IMR-90 (cell line): ENCODE measurements at regions not wholly inside any gene's neighbourhood (a gene's known extent, or its start where the extent isn't known, plus 50 kb on each side); places are given as distances from the start of the nearest gene placed in this dataset.

ENCODE experiments used
- ATAC-seq: fragments of 200-7000 bp; cut with Tn5 transposase; 2 replicates; pipeline ENCODE4 v1.9.1; 2020; ENCODE audit warnings: low read depth, mild to moderate bottlenecking, moderate library complexity
- BruUV-seq: library from RNA; stranded (reverse); fragments of 400-500 nt; replicated peaks from 2 replicates; lab custom pipeline; 2021; lab: Mats Ljungman, UMichigan
- CTCF ChIA-PET: fragments of 300-600 bp; formaldehyde crosslinking; extraction: SDS; loops from one replicate; lab custom pipeline; 2021; ENCODE audit warnings: antibody characterized with exemption; lab: Yijun Ruan, JAX
- POLR2A ChIA-PET: fragments of 300-600 bp; sonication (Branson Sonifier 250); formaldehyde crosslinking; loops from one replicate; lab custom pipeline; 2022; ENCODE audit warnings: antibody characterized with exemption; ENCODE audit not compliant: unreplicated experiment; lab: Charles Lee
- DNase-seq: peaks from one replicate; pipeline ENCODE4 v3.0.0; 2013
- H2AFZ ChIP-seq: replicated peaks from 2 replicates; pipeline ENCODE3; 2013; ENCODE audit warnings: low read length, mild to moderate bottlenecking; ENCODE audit not compliant: poor library complexity
- H2AK5ac ChIP-seq: 2 replicates; pipeline ENCODE4 v1.6.1; 2013; ENCODE audit warnings: low read depth, low read length, inconsistent platforms
- H2AK9ac ChIP-seq: replicated peaks from 2 replicates; pipeline ENCODE3; 2013; ENCODE audit warnings: mild to moderate bottlenecking, low read depth, low read length, moderate library complexity; ENCODE audit not compliant: poor library complexity
- H2BK120ac ChIP-seq: 2 replicates; pipeline ENCODE4 v1.6.1; 2013; ENCODE audit warnings: low read depth, low read length, inconsistent platforms
- H2BK15ac ChIP-seq: 3 replicates; pipeline ENCODE4 v1.6.1; 2013; ENCODE audit warnings: low read depth, low read length, inconsistent platforms
- H2BK20ac ChIP-seq: 2 replicates; pipeline ENCODE4 v1.6.1; 2013; ENCODE audit warnings: low read depth, mild to moderate bottlenecking, inconsistent platforms, low read length, moderate library complexity
- H2BK5ac ChIP-seq: 2 replicates; pipeline ENCODE4 v1.6.1; 2013; ENCODE audit warnings: mild to moderate bottlenecking, low read depth, low read length, inconsistent platforms; ENCODE audit not compliant: poor library complexity, severe bottlenecking
- H3K14ac ChIP-seq: replicated peaks from 2 replicates; pipeline ENCODE4 v1.6.1; 2013; ENCODE audit warnings: low read depth, low read length, inconsistent platforms
- H3K18ac ChIP-seq: 2 replicates; pipeline ENCODE4 v1.6.1; 2013; ENCODE audit warnings: low read depth, low read length, control low read depth
- H3K23ac ChIP-seq: 2 replicates; pipeline ENCODE4 v1.6.1; 2013; ENCODE audit warnings: low read depth, low read length, inconsistent platforms
- H3K27ac ChIP-seq: 2 replicates; pipeline ENCODE4 v1.5.1; 2013; ENCODE audit warnings: mild to moderate bottlenecking, control low read depth, low read length; ENCODE audit not compliant: insufficient read depth
- H3K27me3 ChIP-seq: 2 replicates; pipeline ENCODE4 v1.6.1; 2013; ENCODE audit warnings: low read length; ENCODE audit not compliant: control insufficient read depth, insufficient read depth
- H3K36me3 ChIP-seq: 2 replicates; pipeline ENCODE4 v1.6.1; 2013; ENCODE audit warnings: low read length, mixed read lengths; ENCODE audit not compliant: control insufficient read depth, insufficient read depth
- H3K4ac ChIP-seq: 2 replicates; pipeline ENCODE4 v1.6.1; 2013; ENCODE audit warnings: low read depth, low read length, inconsistent platforms
- H3K4me1 ChIP-seq: 2 replicates; pipeline ENCODE4 v1.6.1; 2013; ENCODE audit warnings: low read length, mixed read lengths; ENCODE audit not compliant: control insufficient read depth, insufficient read depth
- H3K4me2 ChIP-seq: 2 replicates; pipeline ENCODE4 v1.6.1; 2013; ENCODE audit warnings: low read depth, mild to moderate bottlenecking, control low read depth, low read length, moderate library complexity
- H3K4me3 ChIP-seq: 2 replicates; pipeline ENCODE4 v1.5.1; 2013; ENCODE audit warnings: low read depth, mild to moderate bottlenecking, control low read depth, low read length, moderate library complexity; ENCODE audit not compliant: insufficient read depth
- H3K56ac ChIP-seq: 2 replicates; pipeline ENCODE4 v1.6.1; 2013; ENCODE audit warnings: low read length, inconsistent platforms; ENCODE audit not compliant: insufficient read depth; ENCODE audit errors: extremely low read depth
- H3K79me1 ChIP-seq, 2 experiments: 2 replicates each; pipeline ENCODE4 v1.6.1; 2013; ENCODE audit warnings: low read length in 2 of 2, inconsistent platforms in 1 of 2, low read depth in 1 of 2
- H3K9ac ChIP-seq: 2 replicates; pipeline ENCODE4 v1.6.1; 2013; ENCODE audit warnings: low read depth, low read length, control low read depth
- H3K9me1 ChIP-seq: 2 replicates; pipeline ENCODE4 v1.6.1; 2013; ENCODE audit warnings: low read length, inconsistent platforms; ENCODE audit not compliant: insufficient read depth
- H3K9me3 ChIP-seq: 2 replicates; pipeline ENCODE4 v1.6.1; 2013; ENCODE audit warnings: low read length; ENCODE audit not compliant: control insufficient read depth, insufficient read depth
- H4K20me1 ChIP-seq: 2 replicates; pipeline ENCODE4 v1.6.1; 2013; ENCODE audit warnings: low read length, inconsistent platforms; ENCODE audit not compliant: insufficient read depth
- H4K5ac ChIP-seq: 2 replicates; pipeline ENCODE4 v1.6.1; 2013; ENCODE audit warnings: mild to moderate bottlenecking, low read depth, low read length, control low read depth
- H4K8ac ChIP-seq, 2 experiments: 2 replicates each; pipeline ENCODE4 v1.6.1; 2013; ENCODE audit warnings: low read depth in 2 of 2, low read length in 2 of 2, control low read depth in 1 of 2, inconsistent platforms in 1 of 2
- H4K91ac ChIP-seq: 2 replicates; pipeline ENCODE4 v1.6.1; 2013; ENCODE audit warnings: low read depth, low read length, inconsistent platforms; ENCODE audit not compliant: insufficient read depth
- WGBS, 2 experiments: methylation state at CpG; one replicate each; pipeline versions ENCODE4 v1.1.5 to v1.1.7; 2013; ENCODE audit warnings: missing lambda C conversion rate in 2 of 2; ENCODE audit not compliant: insufficient read length in 1 of 2; ENCODE audit errors: extremely low coverage in 2 of 2; 5-methylcytosine and 5-hydroxymethylcytosine counted together
- dilution Hi-C: fragments of 300-500 bp; cut with HindIII; formaldehyde crosslinking; loops from one replicate; pipeline ENCODE4 v1.14.3; 2018; ENCODE audit warnings: low sequenced_read_pairs; ENCODE audit not compliant: unreplicated experiment
- in situ Hi-C: fragments of 300-500 bp; cut with MboI; formaldehyde crosslinking; loops from 3 replicates; pipeline ENCODE4 v1.14.3; 2019; ENCODE audit warnings: low sequenced_read_pairs, inconsistent platforms, mixed read lengths
- intact Hi-C: fragments of 100-400 bp; cut with micrococcal nuclease; formaldehyde crosslinking; loops from 2 replicates; pipeline ENCODE4 v1.10.0; 2022
- TF ChIP-seq, protein P1 (sequence below): fragments of 150-350 bp; IDR thresholded peaks from 2 replicates; pipeline ENCODE4 v1.6.1; 2016; ENCODE audit warnings: low read depth, mild to moderate bottlenecking, low read length, moderate library complexity, borderline replicate concordance

DNA sequence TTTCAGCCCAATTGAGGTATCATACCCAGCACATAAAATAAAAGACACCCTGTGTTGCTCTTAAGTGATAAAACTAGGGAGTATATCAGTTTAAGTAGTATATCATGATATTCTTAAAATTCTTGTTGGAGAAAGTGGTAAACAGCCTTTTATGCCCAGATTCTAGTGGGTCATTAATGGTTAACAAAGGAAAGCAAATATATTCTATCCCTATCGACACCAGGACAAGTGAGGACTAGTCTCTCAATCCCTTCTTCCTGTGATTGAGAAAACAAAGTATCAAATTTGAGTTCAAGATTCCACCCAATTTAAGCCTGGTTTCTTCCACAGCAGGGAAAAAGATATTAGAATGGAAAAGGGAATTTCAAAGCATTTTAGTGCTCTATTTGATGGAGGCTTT is 142.4 kb upstream of the IL12A start:
- Histone ChIP-seq H4K20me1 (peaks cover 18% of the 10 kb centered on the region), H3K4ac (no peak overlapping the region), H2BK20ac (no peak overlapping the region), H2BK120ac (no peak overlapping the region), H3K79me1 (peaks cover 34 to 73% of the 10 kb centered on the region in 2 experiments), H3K4me3 (no peak overlapping the region), H4K8ac (peak overlapping the region in 1 of 2 experiments; percentile 32; a peak in 1 of 4 replicates), H3K9me3 (no peaks in the 10 kb centered on the region), H2BK15ac (no peak overlapping the region), H3K9me1 (peaks cover 14% of the 10 kb centered on the region), H3K14ac (no peak overlapping the region), H4K5ac (no peak overlapping the region), H2AK9ac (no peak overlapping the region), H3K36me3 (no peaks in the 10 kb centered on the region), H3K18ac (peak overlapping the region; percentile 17; the same call in 1 of the 2 replicates), H2BK5ac (no peak overlapping the region), H2AFZ (no peak overlapping the region), H3K4me2 (no peak overlapping the region), H3K4me1 (peaks cover 10% of the 10 kb centered on the region), H3K23ac (no peak overlapping the region), H3K27ac (no peak overlapping the region), H3K56ac (no peak overlapping the region), H2AK5ac (no peak overlapping the region), H3K9ac (no peak overlapping the region), H3K27me3 (no peaks in the 10 kb centered on the region), H4K91ac (no peak overlapping the region)
- POLR2A ChIA-PET = no interaction called here
- CTCF ChIA-PET = interaction anchor here (0.7 kb wide), 1 partner anchor 13 kb away, joined by 3 read pairs; no protein-coding TSS in a partner anchor
- intact Hi-C loops = no loop called here
- TF ChIP-seq, protein P1, sequence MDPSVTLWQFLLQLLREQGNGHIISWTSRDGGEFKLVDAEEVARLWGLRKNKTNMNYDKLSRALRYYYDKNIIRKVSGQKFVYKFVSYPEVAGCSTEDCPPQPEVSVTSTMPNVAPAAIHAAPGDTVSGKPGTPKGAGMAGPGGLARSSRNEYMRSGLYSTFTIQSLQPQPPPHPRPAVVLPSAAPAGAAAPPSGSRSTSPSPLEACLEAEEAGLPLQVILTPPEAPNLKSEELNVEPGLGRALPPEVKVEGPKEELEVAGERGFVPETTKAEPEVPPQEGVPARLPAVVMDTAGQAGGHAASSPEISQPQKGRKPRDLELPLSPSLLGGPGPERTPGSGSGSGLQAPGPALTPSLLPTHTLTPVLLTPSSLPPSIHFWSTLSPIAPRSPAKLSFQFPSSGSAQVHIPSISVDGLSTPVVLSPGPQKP = no peak
- no TSS peak for BruUV-seq
- ATAC-seq (no peak), DNase-seq (no peak)
- no CpG with 5 or more reads among the region's 1 CpG for WGBS, 2 experiments
- in situ Hi-C loops = no loop called here
- dilution Hi-C loops = no loop called here
